ENCODE measurements at regions not wholly inside any gene's neighbourhood (a gene's known extent, or its start where the extent isn't known, plus 50 kb on each side); places are given as distances from the start of the nearest gene placed in this dataset.

DNA sequence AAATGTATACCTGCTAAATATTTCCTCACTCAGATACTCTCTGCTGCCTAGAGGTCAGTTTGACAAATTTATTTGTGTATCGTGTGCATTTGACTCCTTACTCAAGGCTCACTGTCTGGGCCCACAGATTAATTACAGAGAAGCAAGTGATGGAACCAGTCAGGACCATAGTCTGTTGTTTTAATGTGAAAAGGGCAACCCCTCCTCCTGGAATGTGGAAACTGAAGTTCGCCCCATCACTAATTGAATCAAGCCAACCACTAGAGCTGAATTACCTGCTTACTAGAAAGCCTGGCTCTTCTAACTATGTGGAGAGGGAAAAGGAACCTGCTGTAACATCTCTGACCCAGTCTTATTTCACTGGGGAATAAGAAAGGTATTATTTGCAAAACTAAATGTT, 199.9 kb upstream of the KRR1 start:
- Histone ChIP-seq H3K9ac (ENCODE audit: low read length) (no peak overlapping the region), H3K9me3 (ENCODE audit: control insufficient read depth, insufficient read depth, low read depth, low read length) (no peaks in the 10 kb centered on the region), H3K27ac (ENCODE audit: low read depth, low read length) (no peak overlapping the region), H3K4me3 (ENCODE audit: low read depth, low read length) (no peak overlapping the region), H3K27me3 (ENCODE audit: control insufficient read depth, insufficient read depth, low read length) (no peaks in the 10 kb centered on the region), H3K36me3 (ENCODE audit: control insufficient read depth, insufficient read depth, low read length) (no peaks in the 10 kb centered on the region), H3K4me1 (ENCODE audit: control insufficient read depth, insufficient read depth, low read length) (peaks cover 22% of the 10 kb centered on the region)

DNA sequence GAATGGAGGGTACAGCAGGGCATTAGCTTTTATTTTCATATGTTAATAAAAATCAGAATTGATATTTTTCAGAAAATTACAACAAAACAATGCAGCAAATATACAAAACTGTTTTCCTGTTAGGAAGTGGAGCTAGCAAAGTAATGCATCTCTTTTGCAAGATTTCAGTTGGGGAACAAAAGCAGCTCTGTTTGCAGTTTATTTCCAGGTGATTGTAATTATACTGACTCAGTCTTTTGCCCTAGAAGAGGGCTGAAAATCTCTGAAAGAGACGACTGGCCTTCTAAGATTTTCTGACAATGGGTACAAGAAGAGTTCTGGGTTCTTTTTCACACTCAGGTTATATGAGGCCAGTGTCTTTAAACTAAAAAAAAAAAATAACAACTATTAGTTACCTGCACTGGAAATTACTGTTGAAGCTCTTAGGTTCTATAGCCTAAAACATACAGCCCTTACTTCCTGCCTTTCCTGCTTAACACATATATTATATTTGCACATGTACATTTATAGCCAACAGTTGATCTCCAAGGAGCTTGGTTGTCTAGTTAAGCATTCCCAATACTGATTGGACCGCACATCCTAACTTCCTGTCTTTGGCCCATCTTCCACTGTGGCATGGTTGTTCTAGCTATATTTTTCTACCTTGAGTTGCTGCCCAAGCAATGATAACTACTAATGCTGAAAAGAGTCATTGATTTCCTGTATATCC, 199.1 kb upstream of the KRR1 start:
- Histone ChIP-seq H3K4me1 (ENCODE audit: control insufficient read depth, insufficient read depth, low read length) (peaks cover 28% of the 10 kb centered on the region), H3K9ac (ENCODE audit: low read length) (no peak overlapping the region), H3K36me3 (ENCODE audit: control insufficient read depth, insufficient read depth, low read length) (no peaks in the 10 kb centered on the region), H3K9me3 (ENCODE audit: control insufficient read depth, insufficient read depth, low read depth, low read length) (no peaks in the 10 kb centered on the region), H3K4me3 (ENCODE audit: low read depth, low read length) (no peak overlapping the region), H3K27me3 (ENCODE audit: control insufficient read depth, insufficient read depth, low read length) (no peaks in the 10 kb centered on the region), H3K27ac (ENCODE audit: low read depth, low read length) (no peak overlapping the region)

DNA sequence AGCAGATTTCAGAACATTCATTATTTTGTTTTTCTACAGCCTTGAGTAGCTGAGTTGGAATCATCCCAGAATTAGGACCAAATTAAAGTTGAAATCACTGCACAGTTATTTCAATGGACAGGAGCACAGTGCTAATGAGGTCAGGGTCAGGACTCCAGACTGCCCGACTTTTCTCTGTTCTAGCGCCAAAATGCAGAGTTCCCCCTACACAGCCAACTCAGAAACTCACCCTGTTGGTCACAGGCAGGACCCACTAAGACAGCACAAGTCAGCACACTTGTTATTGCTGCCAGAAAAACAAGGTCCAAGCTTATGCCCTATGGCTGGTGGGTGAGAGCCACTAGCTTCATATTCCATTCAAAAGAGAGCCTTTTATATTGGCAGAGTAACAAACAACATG, 198.1 kb upstream of the KRR1 start:
- Histone ChIP-seq H3K9me3 (ENCODE audit: control insufficient read depth, insufficient read depth, low read depth, low read length) (no peaks in the 10 kb centered on the region), H3K9ac (ENCODE audit: low read length) (no peak overlapping the region), H3K27me3 (ENCODE audit: control insufficient read depth, insufficient read depth, low read length) (no peaks in the 10 kb centered on the region), H3K36me3 (ENCODE audit: control insufficient read depth, insufficient read depth, low read length) (no peaks in the 10 kb centered on the region), H3K4me1 (ENCODE audit: control insufficient read depth, insufficient read depth, low read length) (peaks cover 35% of the 10 kb centered on the region), H3K4me3 (ENCODE audit: low read depth, low read length) (no peak overlapping the region), H3K27ac (ENCODE audit: low read depth, low read length) (no peak overlapping the region)

DNA sequence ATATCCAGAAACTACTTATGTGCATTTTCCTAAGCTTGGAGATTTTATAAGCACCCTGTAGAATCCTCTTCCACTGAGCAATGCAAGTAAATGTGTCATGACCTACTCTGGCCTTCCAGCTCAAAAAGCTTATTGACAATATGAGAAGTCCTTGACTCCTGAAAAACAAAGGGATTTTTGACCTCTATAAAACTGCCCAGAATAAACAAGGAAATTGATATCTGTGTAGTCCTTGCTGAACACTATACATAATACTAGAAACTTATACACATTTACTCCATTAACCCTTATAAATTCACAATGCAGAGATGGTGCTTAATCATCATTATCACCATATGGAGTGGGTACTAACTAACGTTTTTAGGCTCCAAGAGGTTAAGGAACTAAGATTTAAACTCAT, 197.4 kb upstream of the KRR1 start:
- no peak overlapping the region for H3K9ac ChIP-seq (ENCODE audit: low read length)

DNA sequence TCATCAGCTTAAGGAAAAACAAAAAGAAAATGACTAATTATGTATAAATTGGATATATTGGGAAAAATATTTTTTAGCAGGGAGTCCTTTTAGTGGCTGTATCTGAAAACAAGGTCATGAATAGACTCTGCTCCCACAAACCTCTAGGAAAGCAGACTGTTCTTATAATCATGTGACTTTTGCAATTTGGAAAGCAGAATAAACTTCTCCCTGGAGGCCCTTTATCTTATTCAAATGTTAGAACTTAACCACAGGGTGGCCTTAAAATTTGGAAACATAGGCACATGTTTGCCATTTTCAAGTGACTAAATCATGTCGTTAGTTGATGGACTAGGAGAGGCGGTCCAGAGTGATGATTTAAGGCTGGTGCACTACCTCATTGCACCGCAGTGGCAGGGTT, 196.6 kb upstream of the KRR1 start:
- Histone ChIP-seq H3K4me1 (ENCODE audit: control insufficient read depth, insufficient read depth, low read length) (peaks cover 42% of the 10 kb centered on the region), H3K9me3 (ENCODE audit: control insufficient read depth, insufficient read depth, low read depth, low read length) (no peaks in the 10 kb centered on the region), H3K36me3 (ENCODE audit: control insufficient read depth, insufficient read depth, low read length) (no peaks in the 10 kb centered on the region), H3K27ac (ENCODE audit: low read depth, low read length) (no peak overlapping the region), H3K27me3 (ENCODE audit: control insufficient read depth, insufficient read depth, low read length) (no peaks in the 10 kb centered on the region), H3K4me3 (ENCODE audit: low read depth, low read length) (no peak overlapping the region), H3K9ac (ENCODE audit: low read length) (no peak overlapping the region)

More for the DNA sequence above, 197.4 kb upstream of the KRR1 start:
- H3K27me3 ChIP-seq (ENCODE audit: control insufficient read depth, insufficient read depth, low read length): no peaks in the 10 kb centered on the region
- no peak overlapping the region for H3K4me3 ChIP-seq (ENCODE audit: low read depth, low read length)
- H3K4me1 ChIP-seq (ENCODE audit: control insufficient read depth, insufficient read depth, low read length): peaks cover 42% of the 10 kb centered on the region
- H3K36me3 ChIP-seq (ENCODE audit: control insufficient read depth, insufficient read depth, low read length): no peaks in the 10 kb centered on the region
- no peak overlapping the region for H3K27ac ChIP-seq (ENCODE audit: low read depth, low read length)
- no peaks in the 10 kb centered on the region for H3K9me3 ChIP-seq (ENCODE audit: control insufficient read depth, insufficient read depth, low read depth, low read length)

DNA sequence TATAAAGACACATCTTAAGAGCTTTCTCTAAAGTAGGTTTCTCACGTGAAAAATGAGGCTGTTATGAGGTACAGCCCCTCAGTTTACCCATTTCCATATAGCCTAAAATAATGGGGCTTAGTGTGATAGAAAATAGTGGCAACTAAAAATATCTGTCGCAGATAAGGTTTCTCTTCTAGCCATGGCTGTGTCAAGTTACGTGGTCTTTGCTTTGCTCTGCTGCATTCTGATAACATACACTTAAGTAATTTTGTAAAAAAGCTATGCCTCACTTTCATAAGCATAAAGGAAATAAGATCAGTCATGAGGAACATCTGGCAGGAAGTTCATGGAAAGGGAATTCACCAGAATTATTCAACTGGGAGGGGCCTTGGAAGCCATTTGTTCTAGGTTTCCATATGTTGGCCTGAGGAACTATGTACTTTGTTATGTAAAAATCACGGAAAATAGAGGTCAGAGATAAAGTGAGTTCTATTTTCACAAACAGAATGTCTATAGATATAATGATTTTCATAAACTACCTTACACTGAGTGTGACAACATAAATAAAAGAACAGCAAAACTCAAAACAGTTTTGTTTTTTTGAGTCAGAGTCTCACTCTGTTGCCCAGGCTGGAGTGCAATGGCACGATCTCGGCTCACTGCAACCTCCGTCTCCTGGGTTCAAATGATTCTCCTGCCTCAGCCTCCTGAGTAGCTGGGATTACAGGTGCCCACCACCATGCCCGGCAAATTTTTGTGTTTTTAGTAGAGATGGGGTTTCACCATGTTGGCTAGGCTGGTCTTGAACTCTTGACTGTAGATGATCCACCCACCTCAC, 195.6 kb upstream of the KRR1 start:
- Histone ChIP-seq H3K9ac (ENCODE audit: low read length) (no peak overlapping the region), H3K27ac (ENCODE audit: low read depth, low read length) (peak overlapping the region; percentile 46; the same call in 1 of the 2 replicates), H3K36me3 (ENCODE audit: control insufficient read depth, insufficient read depth, low read length) (no peaks in the 10 kb centered on the region), H3K27me3 (ENCODE audit: control insufficient read depth, insufficient read depth, low read length) (no peaks in the 10 kb centered on the region), H3K9me3 (ENCODE audit: control insufficient read depth, insufficient read depth, low read depth, low read length) (no peaks in the 10 kb centered on the region), H3K4me3 (ENCODE audit: low read depth, low read length) (no peak overlapping the region), H3K4me1 (ENCODE audit: control insufficient read depth, insufficient read depth, low read length) (peaks cover 38% of the 10 kb centered on the region)

DNA sequence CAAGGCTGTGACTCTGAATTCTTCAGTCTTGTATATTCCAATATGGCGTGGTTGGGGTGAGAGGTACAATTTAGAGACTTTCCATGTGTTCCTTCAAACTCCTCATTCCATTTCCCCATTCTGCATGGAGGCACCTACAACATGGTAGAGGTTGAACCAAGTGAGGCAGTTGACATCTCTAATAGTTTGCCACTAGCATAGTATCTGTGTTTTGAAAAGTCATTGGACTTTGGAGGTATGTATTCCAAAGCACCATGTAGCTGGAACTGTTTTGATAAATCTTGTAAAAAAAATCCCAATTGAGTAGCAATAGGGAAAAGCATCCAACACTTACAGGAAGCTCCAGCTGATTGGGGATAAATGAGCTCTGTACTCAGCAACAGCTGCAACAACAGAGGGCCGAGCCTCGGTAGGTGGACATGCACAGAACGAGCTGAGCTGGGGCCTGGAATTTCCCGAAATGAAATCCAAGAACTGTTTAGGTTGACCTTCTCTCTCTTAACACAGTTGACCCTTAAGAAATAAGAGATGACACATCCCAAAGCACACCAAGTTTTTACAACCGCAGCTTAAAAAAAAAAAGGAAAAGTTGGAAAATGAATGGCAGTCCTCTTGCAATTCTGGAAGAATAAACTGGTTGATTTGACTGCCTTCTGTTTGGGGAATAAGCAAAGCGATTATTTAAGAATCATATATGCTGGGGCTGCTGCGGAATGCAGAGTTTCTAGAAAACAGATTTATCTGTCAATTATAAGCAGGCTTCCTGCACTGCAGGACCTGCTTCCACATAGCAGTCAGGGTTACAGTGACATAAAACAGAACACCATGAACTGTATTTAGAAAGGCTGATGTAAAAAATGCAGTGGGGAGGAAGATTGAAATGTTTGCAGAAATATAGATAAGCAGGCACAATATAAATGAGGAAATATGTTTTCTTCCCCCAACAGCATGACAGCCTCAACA, 194.6 kb upstream of the KRR1 start:
- H3K9ac ChIP-seq (ENCODE audit: low read length): no peak overlapping the region
- no peaks in the 10 kb centered on the region for H3K9me3 ChIP-seq (ENCODE audit: control insufficient read depth, insufficient read depth, low read depth, low read length)
- no peaks in the 10 kb centered on the region for H3K27me3 ChIP-seq (ENCODE audit: control insufficient read depth, insufficient read depth, low read length)
- H3K4me3 ChIP-seq (ENCODE audit: low read depth, low read length): no peak overlapping the region
- H3K27ac ChIP-seq (ENCODE audit: low read depth, low read length): peak overlapping the region; percentile 46; the same call in 1 of the 2 replicates
- H3K4me1 ChIP-seq (ENCODE audit: control insufficient read depth, insufficient read depth, low read length): peaks cover 32% of the 10 kb centered on the region
- H3K36me3 ChIP-seq (ENCODE audit: control insufficient read depth, insufficient read depth, low read length): no peaks in the 10 kb centered on the region

DNA sequence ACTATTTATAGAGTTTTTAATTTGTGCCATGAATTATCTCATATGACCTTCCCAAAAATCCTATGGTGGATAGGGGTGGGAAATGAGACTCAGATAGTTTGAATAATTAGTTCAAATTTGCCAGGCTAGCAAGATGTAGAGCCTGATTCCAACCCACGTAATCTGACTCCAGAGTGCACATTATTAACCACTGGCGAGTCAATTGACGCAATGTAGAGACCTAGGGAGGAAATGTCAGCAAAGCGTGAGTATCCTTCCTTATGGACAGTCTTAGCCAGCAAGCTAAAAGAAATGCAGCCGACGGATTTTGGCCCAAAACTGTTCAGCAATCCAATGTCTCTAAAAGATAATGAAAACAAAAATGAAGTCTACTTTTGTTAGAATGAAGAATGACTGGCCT, 193.3 kb upstream of the KRR1 start:
- Histone ChIP-seq H3K36me3 (ENCODE audit: control insufficient read depth, insufficient read depth, low read length) (no peaks in the 10 kb centered on the region), H3K27me3 (ENCODE audit: control insufficient read depth, insufficient read depth, low read length) (no peaks in the 10 kb centered on the region), H3K4me3 (ENCODE audit: low read depth, low read length) (no peak overlapping the region), H3K27ac (ENCODE audit: low read depth, low read length) (no peak overlapping the region), H3K4me1 (ENCODE audit: control insufficient read depth, insufficient read depth, low read length) (peaks cover 31% of the 10 kb centered on the region), H3K9ac (ENCODE audit: low read length) (no peak overlapping the region), H3K9me3 (ENCODE audit: control insufficient read depth, insufficient read depth, low read depth, low read length) (no peaks in the 10 kb centered on the region)

DNA sequence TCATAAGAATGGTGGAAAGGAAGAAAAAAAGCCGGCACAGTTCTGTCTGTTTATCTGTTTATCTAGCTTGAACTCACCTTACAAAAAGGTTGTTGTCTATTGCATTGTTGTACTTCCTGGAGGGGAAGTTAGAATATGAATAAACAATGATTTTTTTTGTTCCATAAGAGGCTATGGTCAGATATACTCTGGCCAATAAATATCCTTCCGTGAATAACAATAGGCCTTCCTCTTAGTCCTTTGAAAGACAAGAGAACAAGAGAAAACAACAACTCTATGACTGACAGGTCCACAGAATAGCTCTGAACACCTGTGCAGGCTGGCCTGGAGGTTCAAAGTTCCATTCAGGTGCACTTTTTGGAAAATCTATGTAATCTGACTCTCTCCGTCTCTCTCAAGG, 192.8 kb upstream of the KRR1 start:
- no peaks in the 10 kb centered on the region for H3K27me3 ChIP-seq (ENCODE audit: control insufficient read depth, insufficient read depth, low read length)
- no peaks in the 10 kb centered on the region for H3K36me3 ChIP-seq (ENCODE audit: control insufficient read depth, insufficient read depth, low read length)
- H3K9me3 ChIP-seq (ENCODE audit: control insufficient read depth, insufficient read depth, low read depth, low read length): no peaks in the 10 kb centered on the region
- H3K9ac ChIP-seq (ENCODE audit: low read length): no peak overlapping the region
- H3K27ac ChIP-seq (ENCODE audit: low read depth, low read length): no peak overlapping the region
- no peak overlapping the region for H3K4me3 ChIP-seq (ENCODE audit: low read depth, low read length)
- peaks cover 34% of the 10 kb centered on the region for H3K4me1 ChIP-seq (ENCODE audit: control insufficient read depth, insufficient read depth, low read length)

DNA sequence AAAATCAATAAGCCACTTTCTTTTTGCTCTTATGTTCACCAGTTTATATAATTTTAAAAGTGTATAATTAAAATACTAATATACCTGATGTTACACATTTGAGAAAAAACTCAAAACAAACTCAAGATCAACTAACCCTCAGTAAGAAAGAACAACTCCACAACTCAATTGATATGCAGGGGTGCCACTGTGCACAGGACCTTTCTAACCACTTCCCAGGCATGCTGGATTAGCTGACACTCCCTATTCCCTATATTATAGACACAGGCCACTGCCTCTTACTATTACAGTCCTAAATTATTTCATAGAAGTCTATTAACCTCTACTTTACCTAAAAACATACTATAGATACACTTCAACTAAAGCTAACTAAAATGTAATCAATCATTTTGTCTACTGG, 191.7 kb upstream of the KRR1 start:
- Histone ChIP-seq H3K9me3 (ENCODE audit: control insufficient read depth, insufficient read depth, low read depth, low read length) (no peaks in the 10 kb centered on the region), H3K36me3 (ENCODE audit: control insufficient read depth, insufficient read depth, low read length) (no peaks in the 10 kb centered on the region), H3K4me3 (ENCODE audit: low read depth, low read length) (no peak overlapping the region), H3K4me1 (ENCODE audit: control insufficient read depth, insufficient read depth, low read length) (peaks cover 34% of the 10 kb centered on the region), H3K27me3 (ENCODE audit: control insufficient read depth, insufficient read depth, low read length) (no peaks in the 10 kb centered on the region), H3K27ac (ENCODE audit: low read depth, low read length) (no peak overlapping the region), H3K9ac (ENCODE audit: low read length) (no peak overlapping the region)
